DND-41 (cell line): ENCODE measurements at regions not wholly inside any gene's neighbourhood (a gene's known extent, or its start where the extent isn't known, plus 50 kb on each side); places are given as distances from the start of the nearest gene placed in this dataset.
"Not testable (repeated sequence)": the region's sequence is repeated elsewhere in the genome, so short reads cannot be mapped to it uniquely, and the experiment has no call there.

Experiments
- ATAC-seq: fragments of 200-7000 bp; cut with Tn5 transposase; 3 replicates; pipeline ENCODE4 v1.9.1; 2021; ENCODE audit warnings: low read depth; ENCODE audit not compliant: insufficient read depth
- DNase-seq: peaks from one replicate; pipeline ENCODE4 v3.0.0-alpha.2; 2020
- H2AFZ ChIP-seq: 2 replicates; pipeline ENCODE4 v1.6.0; 2012; ENCODE audit warnings: low read depth, low read length
- H3K27ac ChIP-seq: 2 replicates; pipeline ENCODE4 v1.5.1; 2012; ENCODE audit warnings: low read length, inconsistent platforms
- H3K27me3 ChIP-seq: fragments of 200-600 bp; sonication (generic); 2 replicates; pipeline ENCODE4 v1.6.0; 2012; ENCODE audit warnings: low read length, mild to moderate bottlenecking, inconsistent platforms; ENCODE audit not compliant: insufficient read depth, poor library complexity
- H3K36me3 ChIP-seq: 2 replicates; pipeline ENCODE4 v1.5.1; 2012; ENCODE audit warnings: low read length, inconsistent platforms; ENCODE audit not compliant: insufficient read depth
- H3K4me1 ChIP-seq: 2 replicates; pipeline ENCODE4 v1.5.1; 2012; ENCODE audit warnings: mild to moderate bottlenecking, low read length; ENCODE audit not compliant: insufficient read depth
- H3K4me2 ChIP-seq: 2 replicates; pipeline ENCODE4 v1.6.0; 2012; ENCODE audit warnings: mild to moderate bottlenecking, moderate library complexity, low read length, inconsistent platforms; ENCODE audit not compliant: insufficient read depth
- H3K4me3 ChIP-seq, 2 experiments: fragments of 200-600 bp in 1 of 2; shearing (Covaris generic) in 1 of 2; 2 replicates each; pipeline ENCODE4 v1.5.1; 2012 to 2016; ENCODE audit warnings: inconsistent platforms in 2 of 2, low read length in 2 of 2, mild to moderate bottlenecking in 2 of 2, low read depth in 1 of 2, moderate library complexity in 1 of 2
- H3K79me2 ChIP-seq: 2 replicates; pipeline ENCODE4 v1.6.0; 2012; ENCODE audit warnings: low read length, inconsistent platforms; ENCODE audit not compliant: insufficient read depth
- H3K9ac ChIP-seq: 2 replicates; pipeline ENCODE4 v1.6.0; 2012; ENCODE audit warnings: low read depth, mild to moderate bottlenecking, inconsistent platforms, low read length, moderate library complexity
- H3K9me3 ChIP-seq: 2 replicates; pipeline ENCODE4 v1.5.1; 2012; ENCODE audit warnings: low read length, moderate library complexity, mild to moderate bottlenecking, inconsistent platforms; ENCODE audit not compliant: insufficient read depth, severe bottlenecking
- H4K20me1 ChIP-seq: 2 replicates; pipeline ENCODE4 v1.6.0; 2012; ENCODE audit warnings: low read length; ENCODE audit not compliant: insufficient read depth
- CTCF ChIP-seq: IDR thresholded peaks from 2 replicates; pipeline ENCODE4 v1.5.1; 2012; ENCODE audit warnings: borderline replicate concordance, low read length, moderate library complexity, mild to moderate bottlenecking; ENCODE audit not compliant: poor library complexity, severe bottlenecking; ENCODE audit errors: extremely low read depth
- EZH2 ChIP-seq: IDR thresholded peaks from 3 replicates; pipeline ENCODE4 v1.6.1; 2012; ENCODE audit warnings: borderline replicate concordance, low read depth, mild to moderate bottlenecking, moderate library complexity, low read length, inconsistent platforms; ENCODE audit not compliant: severe bottlenecking

- H3K9me3 ChIP-seq, H3K4me2 ChIP-seq, H3K4me1 ChIP-seq, DNase-seq, ATAC-seq, H3K4me3 ChIP-seq, H3K36me3 ChIP-seq, H3K27ac ChIP-seq, H3K79me2 ChIP-seq, H3K27me3 ChIP-seq, H3K9ac ChIP-seq, H4K20me1 ChIP-seq, H2AFZ ChIP-seq: not testable (repeated sequence)
These were observed 742.7 kb upstream of the FAT3 start for GRCh38 chr11:91481875-91482274.

- Histone ChIP-seq H3K9ac (no peak overlapping the region), H3K79me2 (no peaks in the 10 kb centered on the region), H3K4me2 (no peak overlapping the region), H3K4me1 (no peaks in the 10 kb centered on the region), H3K4me3 (no peak overlapping the region), H3K9me3 (no peaks in the 10 kb centered on the region), H3K36me3 (no peaks in the 10 kb centered on the region), H3K27ac (no peak overlapping the region), H2AFZ (no peak overlapping the region), H4K20me1 (no peaks in the 10 kb centered on the region), H3K27me3 (no peaks in the 10 kb centered on the region)
- DNase-seq (no peak), ATAC-seq (no peak)
- TF ChIP-seq CTCF (no peak), EZH2 (no peak)
These were observed 754.0 kb upstream of the FAT3 start for GRCh38 chr11:91470656-91471055.

- H3K79me2 ChIP-seq: no peaks in the 10 kb centered on the region
- H2AFZ ChIP-seq: no peak overlapping the region
- no peak overlapping the region for H3K27ac ChIP-seq
- TF ChIP-seq EZH2: no peak
- no peak for TF ChIP-seq CTCF
- H3K36me3 ChIP-seq: no peaks in the 10 kb centered on the region
- no peak overlapping the region for H3K4me3 ChIP-seq
- H3K9me3 ChIP-seq: no peaks in the 10 kb centered on the region
- H3K4me2 ChIP-seq: no peak overlapping the region
- DNase-seq (no peak), ATAC-seq (no peak)
- H3K9ac ChIP-seq: no peak overlapping the region
- H3K4me1 ChIP-seq: no peaks in the 10 kb centered on the region
- no peaks in the 10 kb centered on the region for H4K20me1 ChIP-seq
- no peaks in the 10 kb centered on the region for H3K27me3 ChIP-seq
These were observed 764.8 kb upstream of the FAT3 start for GRCh38 chr11:91459840-91460239.

GRCh38 chr11:91446267-91446666, 778.4 kb upstream of the FAT3 start:
- Histone ChIP-seq H3K27ac (no peak overlapping the region), H3K9ac (no peak overlapping the region), H3K36me3 (no peaks in the 10 kb centered on the region), H4K20me1 (no peaks in the 10 kb centered on the region), H3K79me2 (no peaks in the 10 kb centered on the region), H3K4me2 (no peak overlapping the region), H3K4me1 (no peaks in the 10 kb centered on the region), H2AFZ (no peak overlapping the region), H3K9me3 (no peaks in the 10 kb centered on the region), H3K27me3 (no peaks in the 10 kb centered on the region), H3K4me3 (no peak overlapping the region)
- no peak for ATAC-seq
- TF ChIP-seq EZH2 (no peak), CTCF (no peak)
- DNase-seq: no peak
